AG04449 (cell line): ENCODE measurements at regions not wholly inside any gene's neighbourhood (a gene's known extent, or its start where the extent isn't known, plus 50 kb on each side); places are given as distances from the start of the nearest gene placed in this dataset.

ENCODE experiments used
- CTCF ChIA-PET: fragments of 350-600 bp; formaldehyde crosslinking; extraction: SDS; loops from one replicate; lab custom pipeline; 2021; ENCODE audit warnings: antibody characterized with exemption; lab: Yijun Ruan, JAX
- POLR2A ChIA-PET: fragments of 400-600, 350-600 bp; formaldehyde crosslinking; extraction: SDS; loops from one replicate; lab custom pipeline; 2020; ENCODE audit warnings: antibody characterized with exemption, inconsistent platforms; lab: Yijun Ruan, JAX
- DNase-seq: peaks from one replicate; pipeline ENCODE4 v3.0.0-alpha.2; 2010; ENCODE audit warnings: low read depth, low spot score
- H3K4me3 ChIP-seq: 2 replicates; pipeline ENCODE4 v1.5.1; 2011; ENCODE audit warnings: low read depth, mild to moderate bottlenecking, control low read depth, low read length
- CTCF ChIP-seq: IDR thresholded peaks from one replicate; pipeline ENCODE4 v1.5.1; 2011; ENCODE audit warnings: mild to moderate bottlenecking, moderate library complexity, low read length, control low read depth, inconsistent platforms; ENCODE audit not compliant: insufficient read depth; ENCODE audit errors: missing control alignments

GRCh38 chr4:149983931-149984330 lies 94.3 kb upstream of the DCLK2 start:
- no peak overlapping the region for H3K4me3 ChIP-seq
- no peak for DNase-seq
- TF ChIP-seq CTCF, result no peak
- CTCF ChIA-PET, result interaction anchor here (1.5 to 5.0 kb wide), 4 partner anchors 24 to 884 kb away, joined by 3 to 34 read pairs (median 6); no protein-coding TSS in a partner anchor
- POLR2A ChIA-PET, result no interaction called here

GRCh38 chr4:149985981-149986380 lies 92.3 kb upstream of the DCLK2 start:
- DNase-seq, result no peak
- TF ChIP-seq CTCF, result no peak
- ChIA-PET POLR2A (no interaction called here), CTCF (interaction anchor here (0.8 to 2.1 kb wide), 4 partner anchors 12 to 881 kb away, joined by 3 to 5 read pairs (median 4); no protein-coding TSS in a partner anchor)
- no peak overlapping the region for H3K4me3 ChIP-seq

GRCh38 chr4:149986917-149987316 lies 91.3 kb upstream of the DCLK2 start:
- CTCF ChIA-PET, result interaction anchor here (0.8 to 3.1 kb wide), 4 partner anchors 9 to 255 kb away, joined by 3 to 16 read pairs (median 4); no protein-coding TSS in a partner anchor
- no peak overlapping the region for H3K4me3 ChIP-seq
- no peak for TF ChIP-seq CTCF
- POLR2A ChIA-PET, result no interaction called here
- DNase-seq, result no peak

GRCh38 chr4:149987330-149988086 lies 90.7 kb upstream of the DCLK2 start:
- TF ChIP-seq CTCF, result no peak
- ChIA-PET CTCF (interaction anchor here (1.2 to 3.1 kb wide), 5 partner anchors 8 to 255 kb away, joined by 3 to 16 read pairs (median 5); no protein-coding TSS in a partner anchor), POLR2A (no interaction called here)
- no peak overlapping the region for H3K4me3 ChIP-seq
- no peak for DNase-seq

- CTCF ChIA-PET, result interaction anchor here (1.0 to 3.1 kb wide), 7 partner anchors 8 to 879 kb away, joined by 3 to 16 read pairs (median 5); no protein-coding TSS in a partner anchor
- TF ChIP-seq CTCF, result no peak
- POLR2A ChIA-PET, result no interaction called here
- DNase-seq, result no peak
- no peak overlapping the region for H3K4me3 ChIP-seq
Observed at GRCh38 chr4:149988087-149988410, 90.2 kb upstream of the DCLK2 start.

GRCh38 chr4:149993030-149993429 lies 85.2 kb upstream of the DCLK2 start:
- no peak for DNase-seq
- TF ChIP-seq CTCF, result no peak
- POLR2A ChIA-PET, result no interaction called here
- CTCF ChIA-PET, result interaction anchor here (0.9 to 4.4 kb wide), 6 partner anchors 9 to 256 kb away, joined by 3 to 24 read pairs (median 6); no protein-coding TSS in a partner anchor
- H3K4me3 ChIP-seq, result no peak overlapping the region
